ENCODE measurements at regions not wholly inside any gene's neighbourhood (a gene's known extent, or its start where the extent isn't known, plus 50 kb on each side); places are given as distances from the start of the nearest gene placed in this dataset.

GRCh38 chr10:9035355-9035754, 980.9 kb downstream of the GATA3 start:
- no peak for TF ChIP-seq CTCF (IDR thresholded peaks at IDR 0.05)
- TF ChIP-seq POLR2A (IDR thresholded peaks at IDR 0.05) = no peak
